ENCODE measurements at regions not wholly inside any gene's neighbourhood (a gene's known extent, or its start where the extent isn't known, plus 50 kb on each side); places are given as distances from the start of the nearest gene placed in this dataset.
A peak's percentile ranks its signal among the peaks of the same experiment; 100 is the strongest.

DNA sequence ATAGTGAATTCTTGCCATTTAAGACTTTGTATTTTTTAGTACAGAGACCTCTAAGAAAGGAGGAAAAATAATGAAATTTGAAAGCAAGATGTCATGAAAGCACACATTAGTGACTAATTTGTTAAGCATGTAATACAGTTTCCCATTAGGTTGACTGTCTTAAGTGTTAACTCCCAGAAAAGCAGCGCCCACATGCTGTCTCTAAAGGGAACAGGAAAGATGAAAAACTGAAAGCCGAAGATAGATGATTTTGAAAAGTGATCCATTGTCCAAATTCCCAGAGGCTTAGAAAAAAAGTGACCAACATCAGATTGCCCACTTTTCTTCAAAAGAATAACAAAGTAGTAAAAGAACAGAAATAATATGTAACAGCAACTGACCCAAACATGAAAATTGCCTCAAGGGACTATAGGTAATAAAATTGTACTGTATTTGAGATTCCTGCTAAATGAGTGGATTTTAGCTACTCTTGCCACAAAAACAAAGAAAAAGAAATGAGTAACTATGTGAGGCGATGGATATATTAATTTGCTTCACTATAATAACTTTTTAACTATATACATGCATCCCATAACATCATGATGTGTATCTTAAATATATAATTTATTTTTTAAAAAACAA is 83.2 kb upstream of the OGFRL1 start:
- TF ChIP-seq, protein P1, sequence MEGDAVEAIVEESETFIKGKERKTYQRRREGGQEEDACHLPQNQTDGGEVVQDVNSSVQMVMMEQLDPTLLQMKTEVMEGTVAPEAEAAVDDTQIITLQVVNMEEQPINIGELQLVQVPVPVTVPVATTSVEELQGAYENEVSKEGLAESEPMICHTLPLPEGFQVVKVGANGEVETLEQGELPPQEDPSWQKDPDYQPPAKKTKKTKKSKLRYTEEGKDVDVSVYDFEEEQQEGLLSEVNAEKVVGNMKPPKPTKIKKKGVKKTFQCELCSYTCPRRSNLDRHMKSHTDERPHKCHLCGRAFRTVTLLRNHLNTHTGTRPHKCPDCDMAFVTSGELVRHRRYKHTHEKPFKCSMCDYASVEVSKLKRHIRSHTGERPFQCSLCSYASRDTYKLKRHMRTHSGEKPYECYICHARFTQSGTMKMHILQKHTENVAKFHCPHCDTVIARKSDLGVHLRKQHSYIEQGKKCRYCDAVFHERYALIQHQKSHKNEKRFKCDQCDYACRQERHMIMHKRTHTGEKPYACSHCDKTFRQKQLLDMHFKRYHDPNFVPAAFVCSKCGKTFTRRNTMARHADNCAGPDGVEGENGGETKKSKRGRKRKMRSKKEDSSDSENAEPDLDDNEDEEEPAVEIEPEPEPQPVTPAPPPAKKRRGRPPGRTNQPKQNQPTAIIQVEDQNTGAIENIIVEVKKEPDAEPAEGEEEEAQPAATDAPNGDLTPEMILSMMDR (IDR thresholded peaks at IDR 0.05): no peak
- DNase-seq (ENCODE audit: low spot score) (no peak), ATAC-seq (ENCODE audit: low FRiP score) (peak; percentile 58)

DNA sequence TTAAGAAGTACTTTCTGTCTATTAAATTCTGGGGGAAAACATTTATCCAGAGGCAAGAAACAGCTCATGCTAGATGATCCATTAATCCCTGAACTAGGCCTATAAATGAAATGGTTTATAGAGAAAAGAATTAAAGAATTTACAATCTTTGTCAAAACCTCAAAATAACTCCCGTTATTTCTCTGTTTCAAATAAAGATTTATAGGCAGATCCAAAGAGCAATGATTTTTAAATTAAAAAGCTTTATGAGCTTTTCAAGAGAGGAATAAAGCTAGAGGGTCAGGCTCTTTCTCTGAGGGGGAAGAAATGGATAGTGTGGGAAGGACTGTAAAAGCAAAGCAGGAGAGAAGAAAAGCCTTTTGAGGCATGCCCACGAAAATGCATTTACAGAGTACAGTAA is 82.5 kb upstream of the OGFRL1 start:
- ATAC-seq (ENCODE audit: low FRiP score): no peak
- TF ChIP-seq, protein P1 (IDR thresholded peaks at IDR 0.05): no peak
- DNase-seq (ENCODE audit: low spot score): no peak

DNA sequence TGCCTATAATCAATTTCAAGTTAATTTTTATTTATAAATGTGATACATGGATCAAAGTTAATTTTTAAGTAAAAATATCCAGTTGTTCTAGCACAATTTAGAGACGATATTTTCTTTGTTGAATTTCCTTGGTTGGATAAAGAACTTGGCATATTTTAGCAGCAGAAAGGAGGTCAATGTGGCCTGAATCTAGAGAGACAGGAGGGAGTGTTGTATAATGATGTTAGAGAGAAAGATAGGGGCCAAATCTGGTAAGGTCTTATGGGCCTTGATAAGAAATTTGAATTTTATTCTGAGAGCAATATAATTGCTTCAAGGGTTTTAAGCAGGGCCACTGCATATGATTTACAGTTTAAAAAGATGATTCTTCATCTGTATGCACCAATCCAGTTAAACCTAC is 79.4 kb upstream of the OGFRL1 start:
- ATAC-seq (ENCODE audit: low FRiP score) (no peak), DNase-seq (ENCODE audit: low spot score) (no peak)
- TF ChIP-seq, protein P1 (IDR thresholded peaks at IDR 0.05): no peak

GRCh38 chr6:71209626-71210025 is 79.0 kb upstream of the OGFRL1 start:
- ATAC-seq (ENCODE audit: low FRiP score): no peak
- TF ChIP-seq, protein P1 (IDR thresholded peaks at IDR 0.05): no peak
- no peak for DNase-seq (ENCODE audit: low spot score)

DNA sequence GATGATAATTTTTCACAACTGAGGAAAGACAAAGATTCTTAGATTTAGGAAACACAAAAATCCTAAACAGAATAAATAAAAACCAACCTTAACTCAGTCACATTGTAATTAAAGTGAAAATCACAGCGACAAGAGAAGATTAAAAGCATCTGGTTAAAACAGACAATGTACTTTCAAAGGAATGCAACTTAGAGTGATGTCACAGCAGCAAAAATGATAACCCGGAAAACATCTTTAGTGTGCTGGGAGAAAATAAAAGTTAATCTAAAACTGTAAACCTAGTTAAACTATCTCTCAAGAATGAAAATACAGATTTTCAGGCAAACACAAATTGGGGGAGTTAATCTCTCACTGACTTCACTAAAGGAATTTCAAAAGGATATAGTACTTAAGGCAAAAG is 76.8 kb upstream of the OGFRL1 start:
- no peak for DNase-seq (ENCODE audit: low spot score)
- no peak for ATAC-seq (ENCODE audit: low FRiP score)
- TF ChIP-seq, protein P1 (IDR thresholded peaks at IDR 0.05): no peak

- DNase-seq (ENCODE audit: low spot score): no peak
- TF ChIP-seq, protein P1 (IDR thresholded peaks at IDR 0.05): no peak
- ATAC-seq (ENCODE audit: low FRiP score): no peak
Observed at GRCh38 chr6:71220466-71220865, 68.1 kb upstream of the OGFRL1 start.

DNA sequence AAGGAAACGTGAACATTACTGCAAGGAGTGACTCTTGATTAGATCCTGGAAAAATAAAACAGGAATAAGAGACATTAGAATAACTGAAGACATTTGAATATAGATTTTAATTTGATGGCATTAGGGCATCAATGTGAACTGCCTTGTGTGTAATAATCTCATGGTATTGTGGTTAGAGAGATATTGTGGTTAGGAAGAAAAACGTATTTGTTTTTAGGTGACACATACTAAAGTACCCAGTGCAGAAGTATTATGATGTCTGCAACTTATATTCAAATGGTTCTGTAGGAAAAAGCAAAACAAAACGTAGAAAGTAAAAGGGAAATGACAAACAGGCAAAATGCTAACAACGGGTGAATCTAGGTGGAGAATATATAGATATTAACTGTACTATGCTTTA is 65.9 kb upstream of the OGFRL1 start:
- DNase-seq (ENCODE audit: low spot score) (no peak), ATAC-seq (ENCODE audit: low FRiP score) (no peak)
- TF ChIP-seq, protein P1 (IDR thresholded peaks at IDR 0.05): no peak
